ENCODE measurements at regions not wholly inside any gene's neighbourhood (a gene's known extent, or its start where the extent isn't known, plus 50 kb on each side); places are given as distances from the start of the nearest gene placed in this dataset.

DNA sequence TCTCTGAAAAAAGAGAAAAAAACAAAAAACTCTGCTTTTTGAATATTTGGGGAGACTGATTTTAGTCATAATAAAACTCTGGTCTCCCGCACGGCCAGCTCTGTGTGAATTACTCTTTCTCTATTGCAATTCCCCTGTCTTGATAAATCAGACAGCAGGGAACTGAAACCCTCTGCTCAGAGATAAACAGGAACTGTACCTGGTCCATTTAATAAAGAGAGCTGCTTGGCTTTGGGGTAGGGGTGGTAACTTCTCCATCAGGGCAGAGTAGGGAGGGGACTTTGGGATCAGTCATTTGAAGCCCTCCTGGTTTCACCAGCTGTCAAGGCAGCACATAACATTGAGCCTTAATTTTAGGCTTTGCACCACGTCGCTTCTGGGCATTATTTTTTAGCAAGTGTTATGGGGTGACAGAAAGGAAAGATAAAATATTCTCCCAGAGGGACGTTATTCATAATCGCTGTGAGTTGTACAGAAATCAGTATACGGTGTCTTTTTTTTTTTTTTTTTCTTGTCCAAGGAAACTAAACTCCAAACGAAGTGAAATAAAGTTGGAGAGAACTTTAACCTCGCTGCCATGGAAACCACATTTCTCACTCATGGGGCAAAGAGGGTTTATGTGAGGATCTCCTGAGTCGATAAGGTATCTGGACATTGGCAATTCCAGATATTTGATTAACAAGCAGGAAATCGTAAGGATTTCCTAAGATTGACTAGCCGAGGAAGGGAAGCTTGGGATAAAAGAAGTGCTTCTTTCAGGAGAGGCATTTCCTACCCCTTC lies 99.0 kb upstream of the MRI1 start:
- no peak for TF ChIP-seq ARNT (IDR thresholded peaks at IDR 0.05)
- no peak for TF ChIP-seq BHLHE40 (IDR thresholded peaks at IDR 0.05; ENCODE audit: borderline replicate concordance)
- TF ChIP-seq, protein P1, sequence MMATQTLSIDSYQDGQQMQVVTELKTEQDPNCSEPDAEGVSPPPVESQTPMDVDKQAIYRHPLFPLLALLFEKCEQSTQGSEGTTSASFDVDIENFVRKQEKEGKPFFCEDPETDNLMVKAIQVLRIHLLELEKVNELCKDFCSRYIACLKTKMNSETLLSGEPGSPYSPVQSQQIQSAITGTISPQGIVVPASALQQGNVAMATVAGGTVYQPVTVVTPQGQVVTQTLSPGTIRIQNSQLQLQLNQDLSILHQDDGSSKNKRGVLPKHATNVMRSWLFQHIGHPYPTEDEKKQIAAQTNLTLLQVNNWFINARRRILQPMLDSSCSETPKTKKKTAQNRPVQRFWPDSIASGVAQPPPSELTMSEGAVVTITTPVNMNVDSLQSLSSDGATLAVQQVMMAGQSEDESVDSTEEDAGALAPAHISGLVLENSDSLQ (IDR thresholded peaks at IDR 0.05): no peak
- no peak for TF ChIP-seq CTBP1 (IDR thresholded peaks at IDR 0.05; ENCODE audit: borderline replicate concordance)
- no peak for TF ChIP-seq NFRKB (IDR thresholded peaks at IDR 0.05)
- TF ChIP-seq SUZ12 (IDR thresholded peaks at IDR 0.05): no peak

Data from HEK293T (cell line).